OCI-LY7 (cell line): ENCODE measurements at regions not wholly inside any gene's neighbourhood (a gene's known extent, or its start where the extent isn't known, plus 50 kb on each side); places are given as distances from the start of the nearest gene placed in this dataset.

Experiments
- BruUV-seq: library from RNA; stranded (reverse); fragments of 400-500 nt; replicated peaks from 2 replicates; lab custom pipeline; 2021; lab: Mats Ljungman, UMichigan
- CTCF ChIA-PET: fragments of 300-600 bp; sonication (Branson Sonifier 250); formaldehyde crosslinking; loops from one replicate; lab custom pipeline; 2022; ENCODE audit warnings: antibody characterized with exemption; ENCODE audit not compliant: unreplicated experiment; lab: Charles Lee
- POLR2A ChIA-PET: fragments of 300-600 bp; sonication (Branson Sonifier 250); formaldehyde crosslinking; loops from one replicate; lab custom pipeline; 2022; ENCODE audit warnings: antibody characterized with exemption; lab: Charles Lee
- DNase-seq: peaks from one replicate; pipeline ENCODE4 v3.0.0-alpha.2; 2015; ENCODE audit warnings: low spot score
- H2AFZ ChIP-seq: fragments of 200-600 bp; sonication (generic), shearing (Covaris generic); 2 replicates; pipeline ENCODE4 v1.6.1; 2014; ENCODE audit warnings: mild to moderate bottlenecking, antibody characterized with exemption, low read length, moderate library complexity
- H3K27ac ChIP-seq: fragments of 200-600 bp; sonication (generic); 2 replicates; pipeline ENCODE4 v1.5.1; 2014; ENCODE audit warnings: mixed run types, low read depth, mild to moderate bottlenecking, moderate library complexity, low read length, inconsistent platforms; ENCODE audit not compliant: poor library complexity, severe bottlenecking
- H3K36me3 ChIP-seq: fragments of 200-600 bp; sonication (generic); 2 replicates; pipeline ENCODE4 v1.6.1; 2014; ENCODE audit warnings: mild to moderate bottlenecking, antibody characterized with exemption, low read length, moderate library complexity, mixed read lengths; ENCODE audit not compliant: insufficient read depth
- H3K4me1 ChIP-seq: fragments of 200-600 bp; sonication (generic); 2 replicates; pipeline ENCODE4 v1.5.1; 2014; ENCODE audit warnings: mild to moderate bottlenecking, low read length; ENCODE audit not compliant: insufficient read depth, poor library complexity, severe bottlenecking
- H3K4me2 ChIP-seq: fragments of 200-600 bp; sonication (generic); 2 replicates; pipeline ENCODE4 v1.6.1; 2014; ENCODE audit warnings: mild to moderate bottlenecking, low read length
- H3K4me3 ChIP-seq: fragments of 200-600 bp; sonication (generic); 2 replicates; pipeline ENCODE4 v1.5.1; 2014; ENCODE audit warnings: mild to moderate bottlenecking, low read depth, low read length; ENCODE audit not compliant: poor library complexity, severe bottlenecking
- H3K79me2 ChIP-seq: fragments of 200-600 bp; sonication (generic); 2 replicates; pipeline ENCODE4 v1.6.1; 2016; ENCODE audit warnings: low read depth, mild to moderate bottlenecking, low read length, moderate library complexity, mixed read lengths; ENCODE audit not compliant: insufficient read depth
- H3K9me2 ChIP-seq: fragments of 200-600 bp; sonication (generic); 2 replicates; pipeline ENCODE4 v1.6.1; 2016; ENCODE audit warnings: mild to moderate bottlenecking, low read length, mixed read lengths; ENCODE audit not compliant: insufficient read depth
- H3K9me3 ChIP-seq: fragments of 200-600 bp; sonication (generic); 2 replicates; pipeline ENCODE4 v1.6.1; 2014; ENCODE audit warnings: mild to moderate bottlenecking, mixed run types, low read length, mixed read lengths
- H4K20me1 ChIP-seq: fragments of 200-600 bp; sonication (generic); 2 replicates; pipeline ENCODE4 v1.6.1; 2014; ENCODE audit warnings: mild to moderate bottlenecking, antibody characterized with exemption, low read length, moderate library complexity, mixed read lengths; ENCODE audit not compliant: insufficient read depth
- EZH2phosphoT487 ChIP-seq: fragments of 200-600 bp; sonication (generic); IDR thresholded peaks from 2 replicates; pipeline ENCODE4 v1.6.1; 2018; ENCODE audit warnings: low read depth, borderline replicate concordance, mild to moderate bottlenecking, mixed run types, antibody characterized with exemption, low read length, moderate library complexity, mixed read lengths
- intact Hi-C: fragments of 100-400 bp; cut with micrococcal nuclease; formaldehyde crosslinking; loops from one replicate; pipeline ENCODE4 v1.10.0; 2022; ENCODE audit not compliant: unreplicated experiment
- TF ChIP-seq, protein P1 (sequence below): fragments of 200-600 bp; sonication (generic); conservative IDR thresholded peaks from 2 replicates; pipeline ENCODE4 v1.5.1; 2014; ENCODE audit warnings: mild to moderate bottlenecking, antibody characterized with exemption, low read length, moderate library complexity, mixed read lengths

DNA sequence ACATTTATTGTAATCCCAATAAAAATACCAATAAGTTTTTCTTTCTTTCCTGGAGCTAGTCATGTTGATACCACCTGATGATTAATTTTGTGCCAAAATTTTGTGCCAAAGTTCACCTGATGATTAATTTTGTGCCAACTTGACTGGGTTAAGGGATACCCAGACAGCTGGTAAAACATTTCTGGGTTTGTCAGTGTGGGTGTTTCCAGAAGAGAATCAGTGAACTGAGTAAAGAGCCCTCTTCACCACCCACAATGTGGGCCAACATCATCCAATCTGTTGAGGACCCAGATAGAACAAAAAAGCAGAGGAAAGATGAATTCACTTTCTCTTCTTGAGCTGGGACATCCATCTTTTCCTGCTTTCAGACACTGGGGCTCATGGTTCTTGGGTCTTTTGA lies 292.9 kb downstream of the LMO7 start:
- Histone ChIP-seq H3K36me3 (no peaks in the 10 kb centered on the region), H3K4me1 (no peaks in the 10 kb centered on the region), H4K20me1 (no peaks in the 10 kb centered on the region), H3K4me2 (no peak overlapping the region), H3K4me3 (no peak overlapping the region), H3K79me2 (no peaks in the 10 kb centered on the region), H3K27ac (no peak overlapping the region), H2AFZ (no peak overlapping the region), H3K9me3 (no peaks in the 10 kb centered on the region), H3K9me2 (0 out of 2 replicates have a peak, but pooled peaks cover 3% of the 10 kb centered on the region)
- CTCF ChIA-PET = no interaction called here
- intact Hi-C loops = no loop called here
- no TSS peak for BruUV-seq
- no peak for TF ChIP-seq EZH2phosphoT487
- no peak for DNase-seq
- POLR2A ChIA-PET = interaction anchor here (0.9 kb wide), 1 partner anchor 29 kb away, joined by 3 read pairs; no protein-coding TSS in a partner anchor

DNA sequence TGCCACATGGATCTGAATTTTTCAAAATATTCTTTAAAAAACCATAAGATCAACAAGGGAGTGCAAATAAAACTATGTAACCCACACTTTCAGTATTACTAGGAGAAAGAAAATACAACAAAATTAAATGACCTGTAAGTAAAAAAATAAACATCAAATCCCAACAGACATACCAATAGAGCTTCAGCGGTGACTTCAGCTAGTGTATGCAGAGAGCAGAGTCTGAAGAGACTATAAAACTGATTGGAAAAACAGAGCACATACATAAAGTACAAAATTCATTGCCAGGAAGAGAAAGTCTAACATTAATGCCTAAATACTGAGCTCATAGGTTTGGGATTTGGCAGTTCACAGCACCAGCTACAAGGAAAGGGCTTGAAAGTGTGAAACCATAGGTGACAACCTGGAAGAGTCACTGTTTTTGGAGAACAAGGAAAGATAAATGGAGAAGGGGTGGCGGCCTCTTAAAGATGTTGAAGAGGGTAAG lies 291.1 kb downstream of the LMO7 start:
- Histone ChIP-seq H3K9me3 (no peaks in the 10 kb centered on the region), H4K20me1 (no peaks in the 10 kb centered on the region), H3K4me3 (no peak overlapping the region), H2AFZ (no peak overlapping the region), H3K4me2 (no peak overlapping the region), H3K9me2 (no peaks in the 10 kb centered on the region), H3K4me1 (no peaks in the 10 kb centered on the region), H3K27ac (no peak overlapping the region), H3K79me2 (no peaks in the 10 kb centered on the region), H3K36me3 (no peaks in the 10 kb centered on the region)
- DNase-seq = no peak
- BruUV-seq = no TSS peak
- POLR2A ChIA-PET = interaction anchor here (1.4 kb wide), 1 partner anchor 19 kb away, joined by 3 read pairs; no protein-coding TSS in a partner anchor
- intact Hi-C loops = no loop called here
- CTCF ChIA-PET = no interaction called here
- TF ChIP-seq, protein P1, sequence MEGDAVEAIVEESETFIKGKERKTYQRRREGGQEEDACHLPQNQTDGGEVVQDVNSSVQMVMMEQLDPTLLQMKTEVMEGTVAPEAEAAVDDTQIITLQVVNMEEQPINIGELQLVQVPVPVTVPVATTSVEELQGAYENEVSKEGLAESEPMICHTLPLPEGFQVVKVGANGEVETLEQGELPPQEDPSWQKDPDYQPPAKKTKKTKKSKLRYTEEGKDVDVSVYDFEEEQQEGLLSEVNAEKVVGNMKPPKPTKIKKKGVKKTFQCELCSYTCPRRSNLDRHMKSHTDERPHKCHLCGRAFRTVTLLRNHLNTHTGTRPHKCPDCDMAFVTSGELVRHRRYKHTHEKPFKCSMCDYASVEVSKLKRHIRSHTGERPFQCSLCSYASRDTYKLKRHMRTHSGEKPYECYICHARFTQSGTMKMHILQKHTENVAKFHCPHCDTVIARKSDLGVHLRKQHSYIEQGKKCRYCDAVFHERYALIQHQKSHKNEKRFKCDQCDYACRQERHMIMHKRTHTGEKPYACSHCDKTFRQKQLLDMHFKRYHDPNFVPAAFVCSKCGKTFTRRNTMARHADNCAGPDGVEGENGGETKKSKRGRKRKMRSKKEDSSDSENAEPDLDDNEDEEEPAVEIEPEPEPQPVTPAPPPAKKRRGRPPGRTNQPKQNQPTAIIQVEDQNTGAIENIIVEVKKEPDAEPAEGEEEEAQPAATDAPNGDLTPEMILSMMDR = no peak
- no peak for TF ChIP-seq EZH2phosphoT487

GRCh38 chr13:75920536-75920935 lies 284.4 kb downstream of the LMO7 start:
- no peak for TF ChIP-seq EZH2phosphoT487
- TF ChIP-seq, protein P1 = no peak
- Histone ChIP-seq H3K4me2 (no peak overlapping the region), H3K9me3 (no peaks in the 10 kb centered on the region), H3K36me3 (no peaks in the 10 kb centered on the region), H3K79me2 (no peaks in the 10 kb centered on the region), H2AFZ (no peak overlapping the region), H3K4me1 (no peaks in the 10 kb centered on the region), H3K9me2 (no peaks in the 10 kb centered on the region), H3K4me3 (no peak overlapping the region), H3K27ac (no peak overlapping the region), H4K20me1 (no peaks in the 10 kb centered on the region)
- POLR2A ChIA-PET = no interaction called here
- CTCF ChIA-PET = no interaction called here
- intact Hi-C loops = no loop called here
- no peak for DNase-seq
- no TSS peak for BruUV-seq
